AG10803 (cell line): ENCODE measurements at regions not wholly inside any gene's neighbourhood (a gene's known extent, or its start where the extent isn't known, plus 50 kb on each side); places are given as distances from the start of the nearest gene placed in this dataset.

Source experiments
- DNase-seq: peaks from one replicate; pipeline ENCODE4 v3.0.0; 2010; ENCODE audit warnings: low read depth
- H3K4me3 ChIP-seq: 2 replicates; pipeline ENCODE4 v1.5.1; 2011; ENCODE audit warnings: mild to moderate bottlenecking, low read length, control low read depth
- TF ChIP-seq, protein P1 (sequence below): conservative IDR thresholded peaks from 2 replicates; pipeline ENCODE4 v1.5.1; 2011; ENCODE audit warnings: mild to moderate bottlenecking, low read length, control low read depth, inconsistent platforms

- no peak overlapping the region for H3K4me3 ChIP-seq
- TF ChIP-seq, protein P1, sequence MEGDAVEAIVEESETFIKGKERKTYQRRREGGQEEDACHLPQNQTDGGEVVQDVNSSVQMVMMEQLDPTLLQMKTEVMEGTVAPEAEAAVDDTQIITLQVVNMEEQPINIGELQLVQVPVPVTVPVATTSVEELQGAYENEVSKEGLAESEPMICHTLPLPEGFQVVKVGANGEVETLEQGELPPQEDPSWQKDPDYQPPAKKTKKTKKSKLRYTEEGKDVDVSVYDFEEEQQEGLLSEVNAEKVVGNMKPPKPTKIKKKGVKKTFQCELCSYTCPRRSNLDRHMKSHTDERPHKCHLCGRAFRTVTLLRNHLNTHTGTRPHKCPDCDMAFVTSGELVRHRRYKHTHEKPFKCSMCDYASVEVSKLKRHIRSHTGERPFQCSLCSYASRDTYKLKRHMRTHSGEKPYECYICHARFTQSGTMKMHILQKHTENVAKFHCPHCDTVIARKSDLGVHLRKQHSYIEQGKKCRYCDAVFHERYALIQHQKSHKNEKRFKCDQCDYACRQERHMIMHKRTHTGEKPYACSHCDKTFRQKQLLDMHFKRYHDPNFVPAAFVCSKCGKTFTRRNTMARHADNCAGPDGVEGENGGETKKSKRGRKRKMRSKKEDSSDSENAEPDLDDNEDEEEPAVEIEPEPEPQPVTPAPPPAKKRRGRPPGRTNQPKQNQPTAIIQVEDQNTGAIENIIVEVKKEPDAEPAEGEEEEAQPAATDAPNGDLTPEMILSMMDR: 0 out of 2 replicates have a peak, but pooled peaks have one; percentile 1
- DNase-seq: no peak
These were observed 149.0 kb upstream of the ST8SIA2 start for GRCh38 chr15:92244703-92245102.

- TF ChIP-seq, protein P1: no peak
- no peak overlapping the region for H3K4me3 ChIP-seq
- no peak for DNase-seq
These were observed 145.9 kb upstream of the ST8SIA2 start for GRCh38 chr15:92247649-92248242.

GRCh38 chr15:92266796-92267685 lies 126.6 kb upstream of the ST8SIA2 start:
- TF ChIP-seq, protein P1: no peak
- DNase-seq: no peak
- no peak overlapping the region for H3K4me3 ChIP-seq

DNA sequence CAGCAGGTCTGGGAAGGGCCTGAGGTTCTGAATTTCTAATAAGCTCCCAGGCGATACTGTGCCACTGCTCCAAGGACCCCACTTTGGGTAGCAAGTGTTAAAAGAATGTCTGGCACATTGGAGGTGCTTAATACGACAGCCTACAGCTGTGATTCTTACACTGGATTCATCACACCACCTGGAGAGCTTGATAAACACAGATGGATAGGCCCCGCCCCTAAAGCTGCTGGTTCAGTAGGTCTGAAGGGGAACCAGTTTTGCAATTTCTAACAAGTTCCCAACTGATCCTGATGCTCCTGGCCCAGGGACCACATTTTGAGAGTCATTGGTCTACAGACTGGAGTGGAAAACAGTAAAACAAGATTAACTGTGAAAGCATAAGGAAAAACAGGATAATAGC lies 124.8 kb upstream of the ST8SIA2 start:
- no peak overlapping the region for H3K4me3 ChIP-seq
- DNase-seq: no peak
- TF ChIP-seq, protein P1: no peak

DNA sequence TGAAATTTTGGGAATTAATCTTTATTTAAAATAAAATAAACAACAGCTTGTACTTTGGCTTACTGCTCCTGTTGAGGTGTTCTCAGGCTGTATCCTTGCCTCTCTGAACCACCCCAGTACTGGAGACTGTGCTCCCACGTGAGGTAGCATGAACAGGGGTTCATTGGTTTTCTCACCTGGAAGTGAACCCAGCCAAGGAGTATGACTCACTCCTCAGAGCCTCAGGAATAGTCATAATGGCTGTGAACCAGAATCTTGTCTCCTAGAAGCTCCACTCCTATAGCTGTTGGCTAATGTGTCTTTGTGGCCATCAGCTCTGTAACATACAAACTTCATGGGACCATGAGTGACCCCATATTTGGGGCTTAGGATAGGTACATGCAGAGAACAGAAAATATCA lies 122.5 kb upstream of the ST8SIA2 start:
- DNase-seq: no peak
- H3K4me3 ChIP-seq: no peak overlapping the region
- TF ChIP-seq, protein P1: no peak

- H3K4me3 ChIP-seq: no peak overlapping the region
- TF ChIP-seq, protein P1: no peak
- no peak for DNase-seq
These were observed 121.6 kb upstream of the ST8SIA2 start for GRCh38 chr15:92272106-92272505.

GRCh38 chr15:92273286-92273685 lies 120.4 kb upstream of the ST8SIA2 start:
- H3K4me3 ChIP-seq: no peak overlapping the region
- DNase-seq: no peak
- TF ChIP-seq, protein P1: no peak
